ENCODE measurements at regions not wholly inside any gene's neighbourhood (a gene's known extent, or its start where the extent isn't known, plus 50 kb on each side); places are given as distances from the start of the nearest gene placed in this dataset.
"Not testable (repeated sequence)": the region's sequence is repeated elsewhere in the genome, so short reads cannot be mapped to it uniquely, and the experiment has no call there.

DNA sequence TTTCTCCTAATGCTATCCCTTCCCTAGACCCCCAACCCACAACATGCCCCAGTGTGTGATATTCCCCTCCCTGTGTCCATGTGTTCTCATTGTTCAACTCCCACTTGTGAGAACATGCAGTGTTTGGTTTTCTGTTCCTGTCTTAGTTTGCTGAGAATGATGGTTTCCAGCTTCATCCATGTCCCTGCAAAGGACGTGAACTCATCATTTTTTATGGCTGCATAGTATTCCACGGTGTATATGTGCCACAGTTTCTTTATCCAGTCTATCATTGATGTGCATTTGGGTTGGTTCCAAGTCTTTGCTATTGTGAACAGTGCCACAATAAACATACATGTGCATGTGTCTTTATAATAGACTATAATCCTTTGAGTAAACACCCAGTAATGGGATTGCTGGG lies 109.0 kb upstream of the RANBP3L start:
- TF ChIP-seq POLR2A (IDR thresholded peaks at IDR 0.05; ENCODE audit: low read length); GATA1 (IDR thresholded peaks at IDR 0.05; ENCODE audit: low read depth, low read length): not testable (repeated sequence)
